ENCODE measurements at regions not wholly inside any gene's neighbourhood (a gene's known extent, or its start where the extent isn't known, plus 50 kb on each side); places are given as distances from the start of the nearest gene placed in this dataset.

- no peak for DNase-seq
These were observed 494.8 kb downstream of the SHQ1 start for GRCh38 chr3:72353236-72354128.

GRCh38 chr3:72352176-72352575 is 496.1 kb downstream of the SHQ1 start:
- DNase-seq: no peak

- no peak for DNase-seq
These were observed 496.7 kb downstream of the SHQ1 start for GRCh38 chr3:72351536-72351935.

DNA sequence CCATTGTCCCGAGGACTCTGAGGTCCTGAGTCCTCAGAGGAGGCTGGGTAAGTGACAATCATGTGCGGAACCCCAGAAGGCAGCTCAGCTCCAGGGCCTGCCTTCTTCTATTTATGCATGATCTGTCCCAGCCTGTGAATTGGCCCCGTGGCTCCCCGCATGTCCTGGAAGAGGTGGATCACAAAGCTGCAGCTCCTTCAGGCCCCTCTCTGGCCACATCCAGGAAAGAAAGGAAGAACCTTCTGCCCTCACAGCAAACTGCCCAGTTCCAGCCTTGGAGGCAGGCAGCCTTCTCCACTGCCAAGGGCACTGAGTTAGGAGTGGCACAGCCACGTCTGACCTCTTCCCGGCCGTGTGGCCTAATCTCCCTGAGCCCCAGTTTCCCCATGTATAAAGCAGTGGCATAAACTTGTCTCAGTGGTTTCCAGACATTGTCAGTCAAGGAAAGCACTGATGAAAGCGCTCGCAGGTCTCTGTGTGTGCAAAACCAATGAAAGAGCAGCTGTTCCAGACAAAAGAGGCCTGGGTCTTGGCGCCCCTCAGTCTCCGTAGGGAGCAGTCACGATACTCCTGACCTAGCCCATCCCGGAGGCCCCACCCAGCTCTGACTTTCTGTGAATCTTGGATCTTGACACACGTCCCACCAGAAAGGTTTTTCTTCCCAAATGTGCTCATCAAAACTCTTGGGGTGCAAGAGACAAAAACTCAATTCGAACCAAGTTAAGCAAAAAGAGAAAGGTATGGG is 497.3 kb downstream of the SHQ1 start:
- no peak for DNase-seq

DNA sequence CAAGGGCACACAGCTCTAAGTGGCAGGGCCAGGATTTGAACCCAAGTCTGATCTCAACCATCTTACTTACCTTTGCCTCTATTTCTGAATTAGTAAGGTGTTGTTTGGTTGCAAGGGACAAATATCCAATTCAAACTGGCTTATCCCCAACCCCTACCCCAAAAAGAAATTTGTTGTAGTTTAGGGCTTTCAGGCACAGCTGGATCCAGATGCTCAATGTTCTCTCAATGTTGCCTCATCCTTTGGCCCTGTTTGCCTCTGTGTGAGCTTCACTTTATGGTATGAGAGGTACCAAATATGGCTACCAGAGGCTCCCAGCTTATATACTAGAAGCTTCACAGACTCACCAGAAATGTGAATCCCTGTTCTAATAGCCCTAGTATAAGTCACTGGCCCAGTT is 499.9 kb downstream of the SHQ1 start:
- no peak for DNase-seq

- peak in 2 of 4 experiments; percentile 15 to 26 for DNase-seq
These were observed 500.4 kb downstream of the SHQ1 start for GRCh38 chr3:72347819-72348319.

GRCh38 chr3:72346526-72346926 is 501.7 kb downstream of the SHQ1 start:
- DNase-seq: no peak

DNA sequence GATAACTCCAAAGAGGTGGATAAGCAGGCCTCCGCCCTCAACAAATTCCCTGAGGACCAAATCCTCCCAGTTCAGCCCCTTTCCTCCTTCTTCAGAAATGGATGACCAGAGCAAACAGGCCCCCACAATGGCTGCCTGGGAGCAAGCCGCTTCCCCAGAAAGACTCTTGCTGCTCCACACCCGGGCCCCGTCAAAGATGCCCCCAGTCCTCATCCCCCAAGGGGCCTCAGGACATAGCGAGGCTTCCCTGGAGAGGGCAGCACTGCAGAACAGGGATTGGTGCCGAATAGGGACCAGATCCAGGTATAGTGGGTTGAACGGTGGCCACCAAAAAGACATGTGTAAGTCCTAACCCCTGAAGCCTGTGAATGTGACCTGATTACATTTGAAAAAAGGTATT is 502.3 kb downstream of the SHQ1 start:
- DNase-seq: no peak

- no peak for DNase-seq
These were observed 502.9 kb downstream of the SHQ1 start for GRCh38 chr3:72345237-72345878.

GRCh38 chr3:72344647-72345046 is 503.6 kb downstream of the SHQ1 start:
- DNase-seq: no peak

GRCh38 chr3:72344236-72344635 is 504.0 kb downstream of the SHQ1 start:
- no peak for DNase-seq

DNA sequence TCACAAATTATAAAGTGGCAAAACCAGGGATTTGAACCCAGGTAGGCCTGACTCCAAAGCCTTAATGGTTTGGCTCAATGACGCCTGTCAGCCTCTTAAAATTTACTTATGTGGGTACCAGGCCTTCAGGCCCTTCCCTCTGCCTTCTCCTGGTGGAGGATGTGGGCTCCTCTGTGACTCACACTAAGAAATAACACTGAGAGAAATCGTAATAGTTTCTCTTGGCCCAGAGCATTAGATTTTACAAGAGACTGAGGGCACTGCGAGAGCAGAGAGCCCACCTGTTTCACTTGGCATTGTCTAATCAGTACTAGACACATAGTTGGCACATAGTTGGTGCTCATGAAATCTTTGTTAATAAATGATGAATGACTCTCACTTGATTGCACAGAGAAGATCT is 505.2 kb downstream of the SHQ1 start:
- DNase-seq: no peak

GRCh38 chr3:72342450-72342849 is 505.8 kb downstream of the SHQ1 start:
- DNase-seq: no peak

DNA sequence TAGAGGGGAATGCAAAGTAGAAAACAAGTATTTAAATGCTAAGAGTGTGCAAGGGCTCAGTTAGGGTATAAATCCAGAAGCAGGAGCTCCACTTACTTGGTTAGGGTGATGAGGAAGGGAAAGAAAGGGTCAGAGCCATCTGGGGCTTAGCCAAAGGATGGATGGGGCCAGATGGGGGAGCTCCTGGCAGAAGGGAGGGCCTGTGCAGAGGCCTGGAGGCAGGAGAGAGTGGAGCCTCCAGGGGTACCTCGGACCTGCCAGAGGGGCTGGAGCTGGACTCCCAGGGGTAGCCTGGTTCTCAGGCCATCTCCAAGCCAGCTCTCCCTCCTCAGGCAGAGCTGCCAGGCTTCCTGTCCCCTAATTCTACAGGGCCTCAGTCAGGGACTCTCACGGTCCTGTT is 506.3 kb downstream of the SHQ1 start:
- no peak for DNase-seq

GRCh38 chr3:72341380-72341770 is 506.9 kb downstream of the SHQ1 start:
- DNase-seq: no peak

GRCh38 chr3:72340476-72341379 is 507.5 kb downstream of the SHQ1 start:
- no peak for DNase-seq

GRCh38 chr3:72340056-72340455 is 508.2 kb downstream of the SHQ1 start:
- no peak for DNase-seq

GRCh38 chr3:72339670-72340030 is 508.6 kb downstream of the SHQ1 start:
- no peak for DNase-seq

- DNase-seq: peak in 2 of 4 experiments; percentile 32 to 51
These were observed 509.1 kb downstream of the SHQ1 start for GRCh38 chr3:72338942-72339669.

DNA sequence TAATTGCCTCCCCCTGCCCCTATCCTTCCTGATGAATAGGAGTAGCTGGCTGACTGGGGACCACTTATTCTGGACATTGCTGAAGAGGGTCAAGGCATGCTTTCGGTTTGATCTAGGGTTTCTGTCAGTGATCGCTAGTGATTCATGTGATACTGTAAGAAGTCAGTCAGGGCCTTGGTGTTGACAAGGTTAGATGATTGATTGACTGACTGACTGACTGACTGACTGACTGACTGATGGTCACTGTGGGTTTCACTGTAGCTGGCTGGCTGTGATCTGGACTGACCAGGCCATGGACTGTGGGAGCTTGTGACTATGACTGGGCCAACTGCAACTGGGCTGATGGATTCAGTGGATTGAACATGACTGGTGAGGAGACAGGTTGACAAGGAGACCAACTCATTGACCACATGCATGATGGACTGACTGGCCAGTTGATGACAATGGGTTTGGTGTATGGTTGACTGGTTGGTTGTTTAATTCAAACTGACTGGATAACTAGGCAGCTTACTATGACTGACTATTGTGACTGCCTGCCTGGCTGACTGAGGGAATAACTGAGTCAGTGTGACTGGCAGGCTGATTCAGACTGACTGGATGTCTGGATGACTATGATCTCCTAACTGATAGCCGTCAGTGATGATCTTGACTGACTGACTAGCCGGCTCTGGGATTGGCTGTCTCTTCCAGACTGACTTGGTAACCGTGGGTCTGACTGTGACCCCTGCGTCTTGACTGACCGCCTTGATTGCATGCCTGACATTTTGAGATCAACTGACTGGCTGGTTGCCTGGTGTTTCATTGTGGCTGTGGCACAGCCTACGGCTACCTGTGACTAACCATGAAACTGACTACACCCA is 509.9 kb downstream of the SHQ1 start:
- DNase-seq: peak in 2 of 4 experiments; percentile 32 to 51

GRCh38 chr3:72337480-72337855 is 510.8 kb downstream of the SHQ1 start:
- no peak for DNase-seq

Data from activated CD4-positive, CD25-positive, alpha-beta regulatory T cell (primary cell).